DOHH2 (cell line): ENCODE measurements at regions not wholly inside any gene's neighbourhood (a gene's known extent, or its start where the extent isn't known, plus 50 kb on each side); places are given as distances from the start of the nearest gene placed in this dataset.

ENCODE experiments used
- H3F3A ChIP-seq: fragments of 200-600 bp; sonication (generic), shearing (Covaris generic); 2 replicates; pipeline ENCODE4 v1.6.0; 2016; ENCODE audit warnings: antibody characterized with exemption, mild to moderate bottlenecking; ENCODE audit not compliant: control insufficient read depth, insufficient read depth
- H3K27ac ChIP-seq: fragments of 200-600 bp; sonication (generic); 2 replicates; pipeline ENCODE4 v1.5.1; 2014; ENCODE audit warnings: low read depth, mild to moderate bottlenecking, low read length, moderate library complexity
- H3K27me3 ChIP-seq: fragments of 200-600 bp; sonication (generic); 2 replicates; pipeline ENCODE4 v1.6.1; 2014; ENCODE audit warnings: mild to moderate bottlenecking, low read length, mixed read lengths; ENCODE audit not compliant: control insufficient read depth
- H3K36me3 ChIP-seq: fragments of 200-600 bp; sonication (generic); 2 replicates; pipeline ENCODE4 v1.6.1; 2014; ENCODE audit warnings: mild to moderate bottlenecking, low read length, moderate library complexity, mixed read lengths; ENCODE audit not compliant: control insufficient read depth
- H3K4me1 ChIP-seq: fragments of 200-600 bp; sonication (generic); 2 replicates; pipeline ENCODE4 v1.6.1; 2014; ENCODE audit warnings: mild to moderate bottlenecking, low read length, mixed read lengths; ENCODE audit not compliant: control insufficient read depth
- H3K4me2 ChIP-seq: fragments of 200-600 bp; sonication (generic); 2 replicates; pipeline ENCODE4 v1.6.0; 2014; ENCODE audit warnings: mild to moderate bottlenecking, low read length, moderate library complexity
- H3K4me3 ChIP-seq: fragments of 200-600 bp; sonication (generic); 2 replicates; pipeline ENCODE4 v1.5.1; 2014; ENCODE audit warnings: mild to moderate bottlenecking, low read length, mixed read lengths
- H3K79me2 ChIP-seq: fragments of 200-600 bp; sonication (generic); 2 replicates; pipeline ENCODE4 v1.6.1; 2014; ENCODE audit warnings: mild to moderate bottlenecking, low read length, mixed read lengths; ENCODE audit not compliant: control insufficient read depth
- H3K9me2 ChIP-seq: fragments of 200-600 bp; sonication (generic); replicated peaks from 2 replicates; pipeline ENCODE4 v1.6.1; 2014; ENCODE audit warnings: mild to moderate bottlenecking, low read length, mixed read lengths; ENCODE audit not compliant: control insufficient read depth
- H3K9me3 ChIP-seq: fragments of 200-600 bp; sonication (generic); 2 replicates; pipeline ENCODE4 v1.6.1; 2014; ENCODE audit warnings: antibody characterized with exemption, low read length, mixed read lengths; ENCODE audit not compliant: control insufficient read depth, insufficient read depth
- H4K20me1 ChIP-seq: fragments of 200-600 bp; sonication (generic); 2 replicates; pipeline ENCODE4 v1.6.0; 2014; ENCODE audit warnings: low read depth, mild to moderate bottlenecking, antibody characterized with exemption, low read length, moderate library complexity; ENCODE audit not compliant: control insufficient read depth, insufficient read depth
- EZH2phosphoT487 ChIP-seq: fragments of 200-600 bp; sonication (generic); IDR thresholded peaks from 2 replicates; pipeline ENCODE4 v1.6.1; 2017; ENCODE audit warnings: borderline replicate concordance, mild to moderate bottlenecking, antibody characterized with exemption, low read length, moderate library complexity, mixed read lengths
- TF ChIP-seq, protein P1 (sequence below): fragments of 200-600 bp; sonication (generic); IDR thresholded peaks from one replicate; pipeline ENCODE4 v1.5.1; 2014; ENCODE audit warnings: antibody characterized with exemption, mild to moderate bottlenecking, low read depth, low read length; ENCODE audit not compliant: poor library complexity, severe bottlenecking

- Histone ChIP-seq H4K20me1 (no peaks in the 10 kb centered on the region), H3K27ac (no peak overlapping the region), H3K9me2 (no peaks in the 10 kb centered on the region), H3K9me3 (no peaks in the 10 kb centered on the region), H3K4me1 (no peaks in the 10 kb centered on the region), H3F3A (no peaks in the 10 kb centered on the region), H3K4me2 (no peak overlapping the region), H3K79me2 (no peaks in the 10 kb centered on the region), H3K27me3 (no peaks in the 10 kb centered on the region), H3K4me3 (no peak overlapping the region), H3K36me3 (no peaks in the 10 kb centered on the region)
- TF ChIP-seq EZH2phosphoT487: no peak
- TF ChIP-seq, protein P1, sequence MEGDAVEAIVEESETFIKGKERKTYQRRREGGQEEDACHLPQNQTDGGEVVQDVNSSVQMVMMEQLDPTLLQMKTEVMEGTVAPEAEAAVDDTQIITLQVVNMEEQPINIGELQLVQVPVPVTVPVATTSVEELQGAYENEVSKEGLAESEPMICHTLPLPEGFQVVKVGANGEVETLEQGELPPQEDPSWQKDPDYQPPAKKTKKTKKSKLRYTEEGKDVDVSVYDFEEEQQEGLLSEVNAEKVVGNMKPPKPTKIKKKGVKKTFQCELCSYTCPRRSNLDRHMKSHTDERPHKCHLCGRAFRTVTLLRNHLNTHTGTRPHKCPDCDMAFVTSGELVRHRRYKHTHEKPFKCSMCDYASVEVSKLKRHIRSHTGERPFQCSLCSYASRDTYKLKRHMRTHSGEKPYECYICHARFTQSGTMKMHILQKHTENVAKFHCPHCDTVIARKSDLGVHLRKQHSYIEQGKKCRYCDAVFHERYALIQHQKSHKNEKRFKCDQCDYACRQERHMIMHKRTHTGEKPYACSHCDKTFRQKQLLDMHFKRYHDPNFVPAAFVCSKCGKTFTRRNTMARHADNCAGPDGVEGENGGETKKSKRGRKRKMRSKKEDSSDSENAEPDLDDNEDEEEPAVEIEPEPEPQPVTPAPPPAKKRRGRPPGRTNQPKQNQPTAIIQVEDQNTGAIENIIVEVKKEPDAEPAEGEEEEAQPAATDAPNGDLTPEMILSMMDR: no peak
Observed at GRCh38 chr4:145308598-145308997, 128.2 kb upstream of the OTUD4 start.

DNA sequence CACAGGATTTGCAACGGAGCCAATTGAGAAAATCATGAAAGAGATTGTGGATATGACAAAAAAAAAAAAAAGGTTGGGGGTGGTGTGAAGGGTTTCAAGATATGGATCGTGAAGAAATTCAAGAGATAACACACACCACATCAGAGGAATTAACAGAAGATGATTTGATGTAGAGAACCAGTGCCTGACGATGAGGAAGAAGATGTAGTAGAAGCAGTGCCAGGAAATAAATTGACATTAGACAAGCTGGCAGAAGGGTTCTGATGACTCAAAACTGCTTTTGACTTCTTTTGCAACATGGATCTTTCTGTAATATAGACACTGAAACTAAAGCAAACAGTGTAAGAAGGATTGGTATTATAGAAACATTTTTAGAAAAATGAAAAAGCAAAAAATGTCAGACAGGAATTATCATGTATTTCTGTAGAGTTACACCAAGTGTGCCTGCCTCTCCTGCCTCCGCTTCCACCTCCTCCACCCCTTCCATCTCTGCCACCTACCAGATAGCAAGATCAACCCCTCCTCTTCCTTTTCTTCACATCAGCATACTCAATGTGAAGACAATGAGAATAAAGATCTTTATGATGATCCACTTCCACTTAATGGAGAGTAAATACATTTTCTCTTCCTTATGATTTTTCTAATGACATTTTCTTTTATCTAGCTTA, 127.5 kb upstream of the OTUD4 start:
- H3K4me1 ChIP-seq: no peaks in the 10 kb centered on the region
- no peaks in the 10 kb centered on the region for H3K27me3 ChIP-seq
- H4K20me1 ChIP-seq: no peaks in the 10 kb centered on the region
- H3F3A ChIP-seq: no peaks in the 10 kb centered on the region
- H3K36me3 ChIP-seq: no peaks in the 10 kb centered on the region
- H3K27ac ChIP-seq: no peak overlapping the region
- no peaks in the 10 kb centered on the region for H3K9me2 ChIP-seq
- TF ChIP-seq, protein P1: no peak
- TF ChIP-seq EZH2phosphoT487: no peak
- H3K4me3 ChIP-seq: no peak overlapping the region
- H3K9me3 ChIP-seq: no peaks in the 10 kb centered on the region
- H3K4me2 ChIP-seq: no peak overlapping the region
- H3K79me2 ChIP-seq: no peaks in the 10 kb centered on the region

GRCh38 chr4:145307120-145307519, 126.7 kb upstream of the OTUD4 start:
- H3K79me2 ChIP-seq: no peaks in the 10 kb centered on the region
- no peaks in the 10 kb centered on the region for H3K9me2 ChIP-seq
- H3K36me3 ChIP-seq: no peaks in the 10 kb centered on the region
- H3K4me1 ChIP-seq: no peaks in the 10 kb centered on the region
- no peaks in the 10 kb centered on the region for H3F3A ChIP-seq
- no peaks in the 10 kb centered on the region for H4K20me1 ChIP-seq
- TF ChIP-seq, protein P1: no peak
- no peak for TF ChIP-seq EZH2phosphoT487
- H3K27me3 ChIP-seq: no peaks in the 10 kb centered on the region
- H3K9me3 ChIP-seq: no peaks in the 10 kb centered on the region
- H3K27ac ChIP-seq: no peak overlapping the region
- H3K4me2 ChIP-seq: no peak overlapping the region
- no peak overlapping the region for H3K4me3 ChIP-seq
